SU-DHL-6 (cell line): ENCODE measurements at regions not wholly inside any gene's neighbourhood (a gene's known extent, or its start where the extent isn't known, plus 50 kb on each side); places are given as distances from the start of the nearest gene placed in this dataset.

Source experiments
- H2AFZ ChIP-seq: fragments of 200-600 bp; sonication (generic); 2 replicates; pipeline ENCODE4 v1.6.1; 2014; ENCODE audit warnings: low read depth, mild to moderate bottlenecking, moderate library complexity, mixed read lengths, antibody characterized with exemption, low read length; ENCODE audit not compliant: severe bottlenecking
- H3F3A ChIP-seq: fragments of 200-600 bp; shearing (Covaris generic); 2 replicates; pipeline ENCODE4 v1.6.0; 2016; ENCODE audit warnings: antibody characterized with exemption, mild to moderate bottlenecking; ENCODE audit not compliant: insufficient read depth
- H3K27ac ChIP-seq: fragments of 200-600 bp; sonication (generic); 2 replicates; pipeline ENCODE4 v1.5.1; 2016; ENCODE audit warnings: low read depth, mild to moderate bottlenecking, low read length, moderate library complexity, mixed read lengths
- H3K27me3 ChIP-seq: fragments of 200-600 bp; sonication (generic), shearing (Covaris generic); 2 replicates; pipeline ENCODE4 v1.6.0; 2014; ENCODE audit warnings: mild to moderate bottlenecking, low read length
- H3K36me3 ChIP-seq: fragments of 200-600 bp; sonication (generic); 2 replicates; pipeline ENCODE4 v1.6.1; 2014; ENCODE audit warnings: mild to moderate bottlenecking, low read length, mixed read lengths
- H3K4me2 ChIP-seq: fragments of 300-600, 200-600 bp; shearing (Covaris generic), sonication (generic); 2 replicates; pipeline ENCODE4 v1.6.0; 2014; ENCODE audit warnings: low read length, low read depth, mild to moderate bottlenecking; ENCODE audit not compliant: poor library complexity, severe bottlenecking
- H3K4me3 ChIP-seq: fragments of 200-600 bp; sonication (generic); 2 replicates; pipeline ENCODE4 v1.5.1; 2014; ENCODE audit warnings: antibody characterized with exemption, low read length, mild to moderate bottlenecking, mixed read lengths; ENCODE audit not compliant: insufficient read depth, poor library complexity, severe bottlenecking
- H3K79me2 ChIP-seq: fragments of 200-600 bp; sonication (generic); 2 replicates; pipeline ENCODE4 v1.6.1; 2014; ENCODE audit warnings: mild to moderate bottlenecking, low read length, moderate library complexity; ENCODE audit not compliant: insufficient read depth
- H3K9ac ChIP-seq: fragments of 200-600 bp; sonication (generic); 2 replicates; pipeline ENCODE4 v1.7.0; 2014; ENCODE audit warnings: mild to moderate bottlenecking, low read length
- H3K9me2 ChIP-seq: fragments of 200-600 bp; sonication (generic); replicated peaks from 2 replicates; pipeline ENCODE4 v1.6.1; 2014; ENCODE audit warnings: low read length; ENCODE audit not compliant: insufficient read depth
- H3K9me3 ChIP-seq: fragments of 200-600 bp; sonication (generic); 2 replicates; pipeline ENCODE4 v1.6.1; 2014; ENCODE audit warnings: low read length, mixed read lengths; ENCODE audit not compliant: insufficient read depth
- H4K20me1 ChIP-seq: fragments of 200-600 bp; sonication (generic); 2 replicates; pipeline ENCODE4 v1.6.1; 2014; ENCODE audit warnings: low read depth, mild to moderate bottlenecking, antibody characterized with exemption, low read length, moderate library complexity, mixed read lengths
- CTCF ChIP-seq: fragments of 200-600 bp; sonication (generic); IDR thresholded peaks from one replicate; pipeline ENCODE4 v1.5.1; 2017; ENCODE audit warnings: antibody characterized with exemption, mild to moderate bottlenecking, low read length, moderate library complexity; ENCODE audit not compliant: insufficient read depth, poor library complexity, severe bottlenecking
- EZH2phosphoT487 ChIP-seq: fragments of 200-600 bp; sonication (generic), shearing (Covaris generic); conservative IDR thresholded peaks from 2 replicates; pipeline ENCODE4 v1.6.1; 2018; ENCODE audit warnings: mild to moderate bottlenecking, antibody characterized with exemption, low read length, moderate library complexity, mixed read lengths

- Histone ChIP-seq H3K9me2 (no peaks in the 10 kb centered on the region), H3K9me3 (no peaks in the 10 kb centered on the region), H3K27ac (no peak overlapping the region), H3K36me3 (no peaks in the 10 kb centered on the region), H3K9ac (no peak overlapping the region), H3K27me3 (no peaks in the 10 kb centered on the region), H3K4me2 (no peak overlapping the region), H3K4me3 (no peak overlapping the region), H3K79me2 (no peaks in the 10 kb centered on the region), H3F3A (no peaks in the 10 kb centered on the region), H2AFZ (no peak overlapping the region), H4K20me1 (no peaks in the 10 kb centered on the region)
- TF ChIP-seq EZH2phosphoT487 (no peak), CTCF (no peak)
Observed at GRCh38 chr1:88526456-88526855, 157.6 kb upstream of the PKN2 start.

- Histone ChIP-seq H2AFZ (no peak overlapping the region), H3K79me2 (no peaks in the 10 kb centered on the region), H3K9ac (no peak overlapping the region), H3K9me2 (no peaks in the 10 kb centered on the region), H3K27me3 (no peaks in the 10 kb centered on the region), H3K9me3 (no peaks in the 10 kb centered on the region), H3F3A (no peaks in the 10 kb centered on the region), H3K4me3 (no peak overlapping the region), H4K20me1 (no peaks in the 10 kb centered on the region), H3K36me3 (no peaks in the 10 kb centered on the region), H3K4me2 (no peak overlapping the region), H3K27ac (no peak overlapping the region)
- no peak for TF ChIP-seq EZH2phosphoT487
- no peak for TF ChIP-seq CTCF
Observed at GRCh38 chr1:88528792-88529191, 155.3 kb upstream of the PKN2 start.

- no peaks in the 10 kb centered on the region for H3F3A ChIP-seq
- no peaks in the 10 kb centered on the region for H3K9me3 ChIP-seq
- no peaks in the 10 kb centered on the region for H3K27me3 ChIP-seq
- no peaks in the 10 kb centered on the region for H3K36me3 ChIP-seq
- H2AFZ ChIP-seq: no peak overlapping the region
- TF ChIP-seq CTCF (no peak), EZH2phosphoT487 (no peak)
- H3K4me2 ChIP-seq: no peak overlapping the region
- H3K27ac ChIP-seq: no peak overlapping the region
- H4K20me1 ChIP-seq: no peaks in the 10 kb centered on the region
- H3K79me2 ChIP-seq: no peaks in the 10 kb centered on the region
- H3K4me3 ChIP-seq: no peak overlapping the region
- no peak overlapping the region for H3K9ac ChIP-seq
- H3K9me2 ChIP-seq: no peaks in the 10 kb centered on the region
Observed at GRCh38 chr1:88529581-88529980, 154.5 kb upstream of the PKN2 start.

GRCh38 chr1:88530246-88530645, 153.8 kb upstream of the PKN2 start:
- Histone ChIP-seq H3K4me3 (no peak overlapping the region), H3K9ac (no peak overlapping the region), H4K20me1 (no peaks in the 10 kb centered on the region), H3K79me2 (no peaks in the 10 kb centered on the region), H3K27ac (no peak overlapping the region), H3F3A (no peaks in the 10 kb centered on the region), H2AFZ (no peak overlapping the region), H3K9me2 (no peaks in the 10 kb centered on the region), H3K9me3 (no peaks in the 10 kb centered on the region), H3K27me3 (no peaks in the 10 kb centered on the region), H3K36me3 (no peaks in the 10 kb centered on the region), H3K4me2 (no peak overlapping the region)
- TF ChIP-seq EZH2phosphoT487 (no peak), CTCF (no peak)
